ENCODE measurements at regions not wholly inside any gene's neighbourhood (a gene's known extent, or its start where the extent isn't known, plus 50 kb on each side); places are given as distances from the start of the nearest gene placed in this dataset.
A peak's percentile ranks its signal among the peaks of the same experiment; 100 is the strongest.
"Not testable (repeated sequence)": the region's sequence is repeated elsewhere in the genome, so short reads cannot be mapped to it uniquely, and the experiment has no call there.

DNA sequence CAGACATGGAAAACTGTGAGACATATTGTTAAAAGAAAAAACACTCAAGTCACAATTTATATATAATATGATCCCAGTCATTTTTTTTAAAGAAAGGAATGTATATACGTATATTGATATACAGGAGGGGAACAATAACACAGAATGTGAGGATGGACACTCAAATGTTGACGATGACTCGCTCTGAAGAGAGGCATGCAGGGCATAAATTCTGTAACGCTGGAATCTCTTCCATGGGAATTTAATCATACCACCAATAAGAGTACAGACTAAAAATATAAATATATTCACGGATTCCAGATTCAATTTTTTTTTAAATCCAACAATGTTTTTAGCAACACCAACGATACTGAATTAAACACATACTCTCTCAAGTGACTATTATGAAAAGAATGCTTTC lies 106.9 kb upstream of the CCDC28A start:
- DNase-seq, result no peak

DNA sequence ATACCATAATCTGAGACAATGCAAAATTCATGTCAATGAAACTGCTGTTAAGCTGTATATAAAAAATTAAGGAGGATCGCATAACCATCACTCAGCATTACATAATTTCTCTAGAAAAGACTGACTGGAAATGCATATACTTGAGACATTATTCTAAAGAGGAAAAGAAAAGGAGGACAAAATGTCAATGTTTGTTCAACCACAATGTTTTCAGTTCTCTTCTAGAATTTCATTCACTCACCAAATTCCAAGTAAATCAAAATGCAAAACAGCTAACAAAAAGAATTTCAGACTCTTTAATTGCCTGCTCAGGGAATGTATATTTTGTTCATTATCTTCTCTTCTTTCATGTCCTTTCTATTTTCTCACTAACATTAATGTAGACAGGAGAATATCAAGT lies 106.2 kb upstream of the CCDC28A start:
- no peak for DNase-seq

DNA sequence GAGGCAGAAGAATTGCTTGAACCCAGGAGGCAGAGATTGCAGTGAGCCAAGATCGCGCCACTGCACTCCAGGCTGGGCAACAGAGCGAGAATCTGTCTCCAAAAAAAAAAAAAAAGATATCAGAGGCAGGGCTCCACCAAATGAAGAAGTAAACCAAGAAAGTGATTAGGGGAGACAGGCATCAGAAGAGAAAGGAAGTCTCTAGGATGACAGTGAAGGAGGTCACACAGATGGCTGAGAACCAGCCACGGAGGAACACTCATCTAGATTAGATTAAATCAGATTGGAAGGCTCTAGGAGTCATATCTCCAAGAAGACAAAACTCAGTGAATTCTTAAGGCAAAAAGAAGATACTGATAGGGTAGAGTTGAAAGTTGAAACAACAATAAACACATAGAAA lies 102.2 kb upstream of the CCDC28A start:
- DNase-seq, result no peak

DNA sequence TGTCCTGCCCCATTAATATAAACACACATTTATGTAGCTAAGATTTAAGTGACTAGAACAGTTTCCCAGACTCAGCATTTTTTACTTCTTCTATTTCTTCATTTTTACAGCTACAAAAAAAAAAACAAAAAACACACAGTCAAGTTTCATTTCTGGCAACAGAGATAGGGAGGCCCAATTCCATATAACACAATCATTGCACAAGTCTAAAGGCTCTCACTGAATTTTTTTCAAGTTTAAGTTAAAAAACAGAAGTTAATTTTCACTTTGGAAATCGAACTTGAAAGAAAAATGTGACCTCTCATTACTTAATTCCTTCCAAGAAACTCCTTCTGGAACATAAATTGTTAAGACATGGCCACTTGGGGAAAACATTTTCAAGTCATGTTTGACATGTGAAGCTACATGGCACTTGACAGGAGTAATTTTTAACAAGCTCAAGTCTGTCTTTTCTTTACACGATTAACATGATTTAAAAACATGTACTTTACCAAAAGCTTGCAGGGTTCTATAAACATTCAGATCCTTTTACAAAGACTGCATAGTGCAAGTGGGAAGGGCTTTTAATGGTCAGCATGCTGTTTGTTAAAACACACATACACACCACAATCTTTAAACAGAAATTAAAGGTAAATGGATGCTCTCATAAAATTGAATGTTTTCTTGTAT lies 100.1 kb upstream of the CCDC28A start:
- no peak for DNase-seq

DNA sequence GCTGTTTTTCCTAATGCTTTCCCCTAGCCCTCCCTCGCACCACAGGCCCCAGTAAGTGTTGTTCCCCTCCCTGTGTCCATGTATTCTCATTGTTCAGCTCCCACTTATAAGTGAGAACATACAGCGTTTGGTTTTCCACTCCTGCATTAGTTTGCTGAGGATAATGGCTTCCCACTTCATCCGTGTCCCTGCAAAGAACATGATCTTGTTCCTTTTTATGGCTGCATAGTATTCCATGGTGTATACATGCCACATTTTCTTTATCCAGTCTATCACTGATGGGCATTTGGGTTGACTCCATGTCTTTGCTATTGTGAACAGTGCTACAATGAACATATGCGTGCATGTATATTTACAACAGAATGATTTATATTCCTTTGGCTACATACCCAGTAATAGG lies 99.1 kb upstream of the CCDC28A start:
- DNase-seq, result not testable (repeated sequence)

DNA sequence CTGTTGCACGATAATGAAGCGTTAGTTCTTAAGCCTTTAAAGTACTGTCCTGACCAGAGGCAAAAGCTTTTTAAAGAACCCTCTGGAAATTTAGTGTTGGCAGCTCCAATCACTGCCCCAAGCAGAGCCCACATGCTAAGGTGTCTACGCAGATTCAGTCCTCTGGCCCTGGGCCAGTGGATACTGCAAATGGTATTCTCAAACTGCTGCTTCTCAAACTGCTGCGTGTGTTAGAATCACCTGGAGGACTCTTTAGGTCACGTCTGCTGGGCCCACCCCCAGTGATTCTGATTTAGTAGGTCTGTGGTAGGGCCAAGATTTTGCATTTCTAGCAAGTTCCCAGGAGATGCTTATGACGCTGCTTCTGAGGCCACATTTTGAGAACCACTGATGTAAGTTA lies 96.0 kb upstream of the CCDC28A start:
- no peak for DNase-seq

DNA sequence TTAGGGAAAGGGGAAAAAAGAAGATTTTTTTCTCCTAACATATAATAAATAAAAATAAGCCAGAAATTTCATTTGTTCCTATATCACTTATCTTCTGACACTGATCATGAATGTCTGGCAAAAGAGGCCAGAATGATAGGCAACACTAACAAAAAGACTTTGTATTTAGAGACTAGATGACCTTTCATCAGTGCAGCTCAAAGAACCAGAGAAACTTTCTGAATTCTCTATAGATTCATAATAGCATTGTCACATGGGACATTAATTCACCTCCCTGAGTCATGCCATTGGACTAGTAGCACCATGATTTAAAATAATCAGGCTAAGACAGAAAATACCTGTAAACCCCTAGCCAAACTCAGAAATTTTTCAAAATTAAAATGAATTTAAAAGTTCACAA lies 95.4 kb upstream of the CCDC28A start:
- no peak for DNase-seq

DNA sequence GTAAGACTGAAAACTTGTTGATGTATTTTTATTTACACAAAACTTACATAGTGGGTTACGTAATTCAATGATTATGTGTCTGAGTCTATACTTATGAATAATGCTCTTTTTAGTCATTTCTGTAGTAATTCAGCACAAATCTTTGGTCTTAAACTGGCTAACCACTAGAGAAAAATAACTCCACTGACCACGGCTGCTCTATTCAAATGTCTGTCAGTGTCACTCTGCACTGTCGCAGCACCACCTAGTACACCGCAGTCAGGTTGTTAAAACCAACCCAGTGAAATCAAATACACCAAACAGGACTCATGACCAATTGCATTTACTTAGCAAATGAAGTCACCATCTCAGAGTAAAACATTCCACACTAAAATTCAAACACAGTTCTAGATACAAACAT lies 93.5 kb upstream of the CCDC28A start:
- DNase-seq, result no peak

- DNase-seq, result no peak
Measured at GRCh38 chr6:138681627-138682026, 91.9 kb upstream of the CCDC28A start.

DNA sequence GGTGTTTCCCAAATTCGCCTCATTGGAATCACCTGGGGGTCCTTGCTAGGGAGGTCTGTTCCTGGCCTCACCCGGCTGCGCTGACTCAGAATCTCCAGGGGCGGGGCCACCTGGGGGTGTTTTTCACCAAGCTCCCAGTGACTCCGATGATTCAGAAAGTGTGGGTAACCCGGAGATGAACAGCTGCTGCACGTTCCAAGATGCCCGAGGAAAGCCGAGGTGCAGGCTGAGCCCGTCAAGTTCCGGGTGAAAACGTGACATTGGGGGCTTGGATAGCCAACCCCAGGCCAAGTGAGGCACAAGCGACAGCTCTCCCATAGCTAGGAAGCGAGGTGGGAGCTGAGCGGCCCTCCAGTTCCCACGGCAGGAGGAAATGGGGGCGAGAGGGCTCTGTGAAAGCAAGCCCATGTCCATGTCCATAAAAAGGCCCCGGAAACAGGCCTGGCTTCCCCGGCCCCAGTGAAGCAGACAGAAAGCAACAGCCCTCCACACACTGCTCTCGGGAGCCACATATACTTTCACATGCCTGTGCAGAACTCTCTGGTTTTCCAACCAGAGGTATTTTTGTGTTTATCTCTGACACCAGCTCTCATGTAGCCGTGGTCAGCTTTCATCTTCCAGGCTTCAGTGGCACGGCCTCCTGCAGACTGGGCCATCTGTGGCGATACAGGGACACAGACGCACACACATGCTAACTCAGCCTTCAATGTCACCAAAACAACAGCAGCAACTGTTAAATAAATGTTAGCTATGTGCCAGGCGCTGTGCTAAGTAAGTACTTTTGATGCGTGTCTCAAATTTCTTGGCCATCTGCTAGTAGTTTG lies 90.7 kb upstream of the CCDC28A start:
- no peak for DNase-seq

DNA sequence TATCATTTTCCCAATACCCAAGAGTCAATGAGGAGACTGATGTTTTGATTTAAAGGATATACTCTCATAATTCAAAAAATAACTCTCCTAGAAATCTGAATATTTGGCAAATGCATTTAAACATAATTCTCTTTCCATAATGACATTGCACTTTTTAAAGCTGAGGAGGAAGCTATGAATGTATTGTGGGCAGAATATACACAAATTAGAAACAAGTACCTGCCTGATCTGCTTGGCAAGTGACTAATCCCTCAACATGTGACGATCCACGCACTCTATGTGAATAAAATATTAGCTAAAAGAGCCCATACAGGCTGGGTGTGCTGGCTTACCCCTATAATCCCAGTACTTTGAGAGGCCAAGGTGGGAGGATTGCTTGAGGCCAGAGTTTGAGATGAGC lies 88.3 kb upstream of the CCDC28A start:
- no peak for DNase-seq

DNA sequence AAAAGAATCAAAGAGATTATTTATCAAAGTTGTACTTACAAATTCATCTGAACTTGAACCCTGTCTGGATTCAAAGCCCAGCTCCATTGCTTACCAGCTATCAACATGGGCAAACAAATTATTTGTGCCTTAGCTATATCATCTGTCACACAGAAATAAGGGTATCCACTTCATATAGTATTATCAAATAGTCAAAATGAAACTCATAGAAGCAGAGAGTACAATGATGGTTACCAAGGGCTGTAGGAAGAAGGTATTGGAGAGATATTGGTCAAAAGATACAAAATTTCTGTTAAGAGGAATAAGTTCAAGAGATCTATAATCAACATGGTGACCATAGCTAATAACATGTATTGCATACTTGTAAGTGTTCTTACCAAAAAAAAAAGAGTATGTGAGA lies 87.8 kb upstream of the CCDC28A start:
- no peak for DNase-seq

DNA sequence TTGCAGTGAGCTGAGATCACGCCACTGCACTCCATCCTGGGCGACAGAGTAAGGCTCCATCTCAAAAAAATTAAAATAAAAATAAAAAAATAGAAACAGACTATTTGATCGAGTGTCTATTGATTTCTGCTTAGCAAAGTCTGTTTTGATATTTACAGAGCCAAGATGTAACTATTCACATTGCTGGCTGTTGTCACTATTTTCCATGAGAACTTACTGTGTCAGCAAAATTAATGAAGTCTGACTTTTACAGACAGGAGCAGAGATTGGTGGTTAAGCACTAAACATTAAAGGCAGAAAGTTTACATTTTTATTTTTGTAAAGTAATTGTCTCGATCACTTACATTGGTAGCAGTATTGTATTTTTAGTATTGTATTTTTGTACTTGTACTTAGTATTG lies 85.0 kb upstream of the CCDC28A start:
- no peak for DNase-seq

DNA sequence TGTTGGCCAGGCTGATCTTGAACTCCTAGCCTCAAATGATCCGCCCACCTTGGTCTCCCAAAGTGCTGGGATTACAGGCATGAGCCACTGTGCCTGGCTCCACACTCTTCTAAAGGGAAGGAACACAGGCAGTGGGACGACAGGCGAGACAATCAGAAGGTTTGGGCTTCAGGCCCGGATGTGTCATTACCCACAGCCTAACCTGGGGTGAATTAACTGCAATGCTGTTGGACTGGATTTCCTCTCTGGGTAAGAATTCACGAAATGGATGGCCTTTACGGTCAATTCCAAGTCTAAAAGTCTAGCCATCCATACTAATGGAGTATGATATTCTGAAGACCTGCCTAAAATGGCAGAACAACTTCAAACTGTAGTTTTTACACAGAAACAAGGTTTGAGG lies 83.7 kb upstream of the CCDC28A start:
- no peak for DNase-seq

DNA sequence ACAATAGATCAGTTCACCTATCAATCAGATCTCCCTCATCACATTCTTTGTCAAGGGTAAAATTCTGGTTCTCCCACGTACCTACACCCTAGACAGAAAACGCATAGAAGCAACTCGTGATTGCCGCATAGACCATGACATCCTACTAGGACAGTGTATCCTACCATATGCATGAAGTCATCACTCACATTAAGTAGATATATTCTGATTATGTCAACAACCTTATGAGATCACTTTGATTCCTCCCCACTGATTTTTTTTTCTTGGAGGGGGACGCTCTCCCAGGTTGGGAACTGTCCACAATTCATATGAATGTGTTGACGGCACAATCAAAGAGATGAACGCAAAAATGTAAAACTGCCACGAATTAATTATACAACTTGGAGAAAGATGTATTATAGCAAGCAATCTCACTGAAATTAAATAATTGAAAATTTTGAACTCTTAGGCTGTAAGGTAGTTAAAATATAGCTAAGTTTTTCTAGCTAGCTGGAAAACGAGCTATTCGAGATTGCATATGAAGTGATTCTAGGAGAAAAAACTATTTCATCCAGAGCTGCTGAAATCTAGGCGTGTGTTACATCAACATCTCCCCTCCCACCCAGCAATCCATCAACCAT lies 82.5 kb upstream of the CCDC28A start:
- no peak for DNase-seq

- DNase-seq, result no peak
Measured at GRCh38 chr6:138691595-138692057, 81.9 kb upstream of the CCDC28A start.

- peak; percentile 53 for DNase-seq
Measured at GRCh38 chr6:138692058-138692977, 81.3 kb upstream of the CCDC28A start.

GRCh38 chr6:138692978-138693909 lies 80.3 kb upstream of the CCDC28A start:
- peak; percentile 30 for DNase-seq

DNA sequence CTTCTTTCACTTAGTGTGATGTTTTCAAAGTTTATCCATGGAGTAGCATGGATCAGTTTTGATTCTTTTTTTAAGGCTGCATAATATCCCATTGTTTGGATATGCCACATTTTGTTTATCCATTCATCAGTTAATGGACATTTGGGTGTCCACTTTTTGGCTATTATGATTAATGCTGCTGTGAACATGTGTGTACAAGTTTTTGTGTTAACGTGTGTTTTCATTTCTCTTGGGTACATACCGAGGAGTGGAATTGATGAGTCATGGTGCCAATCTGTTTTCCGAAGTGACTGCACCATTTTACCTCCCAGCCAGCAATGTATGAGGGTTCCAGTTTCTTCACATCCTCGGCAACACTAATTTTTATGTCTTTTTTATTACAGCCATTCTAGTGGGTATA lies 78.4 kb upstream of the CCDC28A start:
- no peak for DNase-seq

- DNase-seq, result no peak
Measured at GRCh38 chr6:138714493-138714892, 59.1 kb upstream of the CCDC28A start.

DNA sequence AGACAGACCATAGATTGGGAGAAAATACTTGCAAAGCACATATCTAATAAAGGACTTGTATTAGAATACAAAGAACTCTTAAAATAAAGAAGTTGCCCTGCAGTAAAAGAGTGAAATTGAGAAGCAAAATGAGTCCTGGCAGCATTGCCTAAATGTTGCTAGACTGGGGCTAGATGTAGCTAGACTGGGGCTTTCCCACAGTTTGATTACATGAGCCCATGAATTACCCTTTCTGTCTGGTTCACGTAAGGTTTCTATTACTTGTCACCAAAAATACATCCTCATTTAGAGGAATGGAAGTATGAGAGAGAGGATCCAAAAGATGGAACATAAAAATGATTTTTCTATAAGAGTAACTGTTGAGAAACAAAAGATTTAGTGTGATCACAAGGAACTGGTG lies 57.6 kb upstream of the CCDC28A start:
- no peak for DNase-seq

Data from CD4-positive, alpha-beta T cell treated with Interleukin-12 subunit alpha and Interleukin-12 subunit beta, for 1 hour (primary cell).